ENCODE measurements at regions not wholly inside any gene's neighbourhood (a gene's known extent, or its start where the extent isn't known, plus 50 kb on each side); places are given as distances from the start of the nearest gene placed in this dataset.

GRCh38 chr17:56690441-56691291 is 97.2 kb downstream of the NOG start:
- Histone ChIP-seq H3K4me1 (no peaks in the 10 kb centered on the region), H3K36me3 (no peaks in the 10 kb centered on the region), H3K4me3 (no peak overlapping the region), H3K27ac (no peak overlapping the region), H3K27me3 (peaks cover 0 to 9% (median 0%) of the 10 kb centered on the region in 3 donors), H3K9me3 (peaks cover 0 to 5% (median 0%) of the 10 kb centered on the region in 4 donors)
- no peak for DNase-seq
- intact Hi-C loops (cut with DNase I; ENCODE audit: low total_unique reads) = no loop called here
- no peak for TF ChIP-seq EP300 (IDR thresholded peaks at IDR 0.05)
- no peak for TF ChIP-seq POLR2A (IDR thresholded peaks at IDR 0.05)
- no peak for TF ChIP-seq POLR2AphosphoS5 (IDR thresholded peaks at IDR 0.05)
- no peak for TF ChIP-seq CTCF (IDR thresholded peaks at IDR 0.05)
- WGBS, 5 donors = 81 to 93% (median 90%) methylated on average over 16 of the region's 16 CpGs

- intact Hi-C loops (cut with DNase I; ENCODE audit: low total_unique reads) = no loop called here
- no peak for TF ChIP-seq CTCF (IDR thresholded peaks at IDR 0.05)
- no peak for TF ChIP-seq POLR2A (IDR thresholded peaks at IDR 0.05)
- TF ChIP-seq EP300 (IDR thresholded peaks at IDR 0.05) = no peak
- no peak for TF ChIP-seq POLR2AphosphoS5 (IDR thresholded peaks at IDR 0.05)
- no peaks in the 10 kb centered on the region for H3K36me3 ChIP-seq
- 80 to 94% (median 93%) methylated on average over 2 of the region's 2 CpGs for WGBS, 5 donors
- no peak overlapping the region for H3K27ac ChIP-seq
- no peak overlapping the region for H3K4me3 ChIP-seq
- H3K9me3 ChIP-seq = no peaks in the 10 kb centered on the region
- DNase-seq = peak in 1 of 2 donors; percentile 21
- peaks cover 0 to 13% (median 11%) of the 10 kb centered on the region in 4 donors for H3K4me1 ChIP-seq
- no peaks in the 10 kb centered on the region for H3K27me3 ChIP-seq
Observed at GRCh38 chr17:56694825-56695224, 101.3 kb downstream of the NOG start.

GRCh38 chr17:56697190-56697589 is 103.7 kb downstream of the NOG start:
- H3K27ac ChIP-seq = peak overlapping the region in 2 of 5 donors; percentile 10 to 11
- peak in 1 of 2 donors; percentile 55 for DNase-seq
- no peaks in the 10 kb centered on the region for H3K36me3 ChIP-seq
- no peaks in the 10 kb centered on the region for H3K27me3 ChIP-seq
- WGBS, 5 donors = 47 to 78% (median 67%) methylated on average over 4 of the region's 4 CpGs
- no peaks in the 10 kb centered on the region for H3K9me3 ChIP-seq
- TF ChIP-seq POLR2AphosphoS5 (IDR thresholded peaks at IDR 0.05) (no peak), POLR2A (IDR thresholded peaks at IDR 0.05) (no peak), CTCF (IDR thresholded peaks at IDR 0.05) (no peak), EP300 (IDR thresholded peaks at IDR 0.05) (no peak)
- H3K4me3 ChIP-seq = no peak overlapping the region
- H3K4me1 ChIP-seq = peaks cover 0 to 17% (median 16%) of the 10 kb centered on the region in 4 donors
- intact Hi-C loops (cut with DNase I; ENCODE audit: low total_unique reads) = no loop called here

GRCh38 chr17:56699186-56699894 is 105.8 kb downstream of the NOG start:
- intact Hi-C loops (cut with DNase I; ENCODE audit: low total_unique reads) = no loop called here
- TF ChIP-seq EP300 (IDR thresholded peaks at IDR 0.05) = no peak
- TF ChIP-seq POLR2AphosphoS5 (IDR thresholded peaks at IDR 0.05) = peak in 2 of 3 donors; percentile 21 to 61
- no peak for TF ChIP-seq CTCF (IDR thresholded peaks at IDR 0.05)
- TF ChIP-seq POLR2A (IDR thresholded peaks at IDR 0.05) = no peak

More at GRCh38 chr17:56699186-56699894, 105.8 kb downstream of the NOG start:
- Histone ChIP-seq H3K27ac (peak overlapping the region in 4 of 5 donors; percentile 13 to 66 (median 40)), H3K36me3 (no peaks in the 10 kb centered on the region), H3K9me3 (no peaks in the 10 kb centered on the region), H3K4me3 (no peak overlapping the region), H3K27me3 (peaks cover 0 to 15% (median 0%) of the 10 kb centered on the region in 3 donors), H3K4me1 (peaks cover 0 to 17% (median 16%) of the 10 kb centered on the region in 4 donors)
- peak; percentile 32 to 88 for DNase-seq
- WGBS, 5 donors = 21 to 32% (median 22%) methylated on average over 16 to 18 of the region's 18 CpGs

Measured in stomach (tissue), 8 donors.